OCI-LY1 (cell line): ENCODE measurements at regions not wholly inside any gene's neighbourhood (a gene's known extent, or its start where the extent isn't known, plus 50 kb on each side); places are given as distances from the start of the nearest gene placed in this dataset.

Source experiments
- H2AFZ ChIP-seq: fragments of 200-600 bp; sonication (generic), shearing (Covaris generic); 2 replicates; pipeline ENCODE4 v1.6.0; 2014; ENCODE audit warnings: antibody characterized with exemption, mild to moderate bottlenecking, low read length
- H3F3A ChIP-seq: fragments of 200-600 bp; sonication (generic), shearing (Covaris generic); 2 replicates; pipeline ENCODE4 v1.6.0; 2014; ENCODE audit warnings: mild to moderate bottlenecking, antibody characterized with exemption, low read length, moderate library complexity; ENCODE audit not compliant: insufficient read depth
- H3K27ac ChIP-seq: fragments of 200-600 bp; sonication (generic); 2 replicates; pipeline ENCODE4 v1.5.1; 2014; ENCODE audit warnings: low read length, mixed run types, mild to moderate bottlenecking, low read depth; ENCODE audit not compliant: poor library complexity, severe bottlenecking
- H3K27me3 ChIP-seq: fragments of 200-600 bp; sonication (generic); 2 replicates; pipeline ENCODE4 v1.6.0; 2014; ENCODE audit warnings: antibody characterized with exemption, mild to moderate bottlenecking, low read length, moderate library complexity; ENCODE audit not compliant: insufficient read depth
- H3K36me3 ChIP-seq: fragments of 200-600 bp; sonication (generic); 2 replicates; pipeline ENCODE4 v1.6.1; 2014; ENCODE audit warnings: mild to moderate bottlenecking, antibody characterized with exemption, low read length, moderate library complexity, mixed read lengths; ENCODE audit not compliant: insufficient read depth
- H3K4me1 ChIP-seq: fragments of 200-600 bp; sonication (generic); 2 replicates; pipeline ENCODE4 v1.5.1; 2014; ENCODE audit warnings: mild to moderate bottlenecking, low read length, moderate library complexity; ENCODE audit not compliant: insufficient read depth, severe bottlenecking
- H3K4me2 ChIP-seq: fragments of 200-600 bp; sonication (generic), shearing (Covaris generic); 2 replicates; pipeline ENCODE4 v1.6.1; 2014; ENCODE audit warnings: low read length
- H3K4me3 ChIP-seq: fragments of 200-600 bp; sonication (generic); 2 replicates; pipeline ENCODE4 v1.5.1; 2014; ENCODE audit warnings: low read length, low read depth, mild to moderate bottlenecking, mixed read lengths; ENCODE audit not compliant: poor library complexity, severe bottlenecking
- H3K79me2 ChIP-seq: fragments of 200-600 bp; shearing (Covaris generic); 2 replicates; pipeline ENCODE4 v1.6.1; 2016; ENCODE audit warnings: mixed run types, low read length, mixed read lengths; ENCODE audit not compliant: insufficient read depth
- H3K9ac ChIP-seq: fragments of 200-600 bp; sonication (generic), shearing (Covaris generic); 2 replicates; pipeline ENCODE4 v1.6.1; 2014; ENCODE audit warnings: mild to moderate bottlenecking, low read length, mixed read lengths
- H3K9me2 ChIP-seq: fragments of 200-600 bp; sonication (generic), shearing (Covaris generic); 2 replicates; pipeline ENCODE4 v1.6.1; 2014; ENCODE audit warnings: low read depth, mild to moderate bottlenecking, low read length, mixed read lengths
- H3K9me3 ChIP-seq: fragments of 200-600 bp; shearing (Covaris generic); 2 replicates; pipeline ENCODE4 v1.6.1; 2014; ENCODE audit warnings: low read length, mixed read lengths
- H4K20me1 ChIP-seq: fragments of 200-600 bp; sonication (generic), shearing (Covaris generic); 2 replicates; pipeline ENCODE4 v1.6.0; 2016; ENCODE audit warnings: mild to moderate bottlenecking, low read length; ENCODE audit not compliant: insufficient read depth
- CTCF ChIP-seq: fragments of 200-600 bp; sonication (generic), shearing (Covaris generic); IDR thresholded peaks from 2 replicates; pipeline ENCODE4 v1.5.1; 2017; ENCODE audit warnings: mild to moderate bottlenecking, antibody characterized with exemption, low read length, moderate library complexity, mixed read lengths
- EZH2 ChIP-seq: fragments of 200-600 bp; sonication (generic), shearing (Covaris generic); IDR thresholded peaks from 2 replicates; pipeline ENCODE4 v1.8.0; 2017; ENCODE audit warnings: borderline replicate concordance, mixed run types, mild to moderate bottlenecking, antibody characterized with exemption, low read length, moderate library complexity, mixed read lengths

DNA sequence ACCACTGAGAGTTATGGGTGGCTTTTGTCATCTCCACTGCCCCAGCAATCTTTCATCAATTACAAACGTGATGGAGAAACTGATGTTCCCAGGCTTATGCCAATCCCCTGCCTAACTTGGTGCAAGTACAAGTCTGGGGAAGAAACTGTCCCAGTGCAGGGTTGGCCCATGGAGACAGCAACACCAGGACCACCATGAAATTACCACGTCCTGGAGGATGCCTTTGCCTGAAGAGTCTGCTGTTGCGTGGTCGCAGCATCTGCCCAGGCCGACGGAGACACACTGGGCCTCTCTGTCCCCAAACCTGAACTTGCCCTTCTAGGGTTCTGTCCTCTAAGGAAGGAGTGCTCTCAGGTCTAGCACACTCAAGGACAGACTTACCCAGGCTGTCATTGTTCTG lies 496.8 kb upstream of the RAB6C start:
- no peak overlapping the region for H3K9ac ChIP-seq
- H3K36me3 ChIP-seq = no peaks in the 10 kb centered on the region
- H3K4me2 ChIP-seq = no peak overlapping the region
- H3K4me1 ChIP-seq = no peaks in the 10 kb centered on the region
- H3F3A ChIP-seq = no peaks in the 10 kb centered on the region
- no peaks in the 10 kb centered on the region for H4K20me1 ChIP-seq
- TF ChIP-seq EZH2 (no peak), CTCF (no peak)
- no peak overlapping the region for H2AFZ ChIP-seq
- no peaks in the 10 kb centered on the region for H3K27me3 ChIP-seq
- H3K27ac ChIP-seq = no peak overlapping the region
- H3K79me2 ChIP-seq = no peaks in the 10 kb centered on the region
- H3K9me2 ChIP-seq = no peaks in the 10 kb centered on the region
- no peak overlapping the region for H3K4me3 ChIP-seq
- H3K9me3 ChIP-seq = no peaks in the 10 kb centered on the region

- Histone ChIP-seq H3F3A (no peaks in the 10 kb centered on the region), H3K27me3 (no peaks in the 10 kb centered on the region), H3K9me2 (no peaks in the 10 kb centered on the region), H3K36me3 (no peaks in the 10 kb centered on the region), H3K4me1 (no peaks in the 10 kb centered on the region), H3K27ac (no peak overlapping the region), H3K4me3 (no peak overlapping the region), H4K20me1 (no peaks in the 10 kb centered on the region), H3K9me3 (no peaks in the 10 kb centered on the region), H3K4me2 (no peak overlapping the region), H3K9ac (no peak overlapping the region), H2AFZ (no peak overlapping the region), H3K79me2 (no peaks in the 10 kb centered on the region)
- TF ChIP-seq EZH2 = no peak
- no peak for TF ChIP-seq CTCF
Measured at GRCh38 chr2:129483366-129483765, 496.1 kb upstream of the RAB6C start.

DNA sequence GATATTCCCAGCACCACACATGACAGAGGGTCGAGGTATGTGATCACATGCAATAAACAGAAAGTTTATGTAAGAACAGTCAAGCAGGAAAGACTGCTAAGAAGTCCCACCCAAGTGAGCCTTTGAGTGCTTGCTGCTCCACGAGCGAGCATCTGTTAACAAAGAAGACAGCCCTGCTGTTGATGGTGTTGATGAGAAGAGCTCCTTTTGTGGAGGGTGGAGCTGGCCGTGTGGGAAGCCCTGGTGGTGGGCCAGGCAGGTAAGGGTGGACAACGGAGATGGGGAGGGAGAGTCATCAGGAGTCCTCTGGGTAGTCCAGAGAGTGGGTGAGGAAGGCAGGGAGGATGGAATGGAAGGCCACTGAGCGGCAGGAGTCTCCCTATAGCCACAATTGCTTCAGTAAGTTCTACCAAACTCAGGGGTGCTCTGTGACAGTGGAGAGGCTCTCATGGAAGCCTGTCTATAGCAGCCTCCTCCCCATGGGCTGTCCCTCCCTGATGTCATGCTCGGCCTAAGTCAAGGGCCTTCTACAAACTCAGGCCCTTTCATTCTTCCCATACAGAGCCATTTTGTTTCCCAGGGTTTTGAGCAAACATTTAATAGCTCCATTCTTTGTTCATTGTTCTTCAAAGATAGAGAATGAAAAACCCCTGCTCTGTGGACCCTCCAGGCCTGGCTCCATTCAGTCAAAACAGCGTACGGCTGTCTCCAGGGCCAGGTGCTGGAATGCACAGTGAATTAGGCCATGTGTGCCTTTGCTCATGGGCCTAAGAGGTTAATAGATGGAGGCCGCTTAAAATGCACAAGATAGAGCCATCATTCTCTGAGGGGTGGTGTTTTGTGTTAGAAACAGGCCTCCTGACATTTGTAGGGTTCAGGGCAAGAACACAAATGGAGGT lies 494.2 kb upstream of the RAB6C start:
- H4K20me1 ChIP-seq = no peaks in the 10 kb centered on the region

More for the DNA sequence above, 494.2 kb upstream of the RAB6C start:
- no peaks in the 10 kb centered on the region for H3K9me2 ChIP-seq
- no peaks in the 10 kb centered on the region for H3K36me3 ChIP-seq
- H3K4me3 ChIP-seq = no peak overlapping the region
- H3K27me3 ChIP-seq = no peaks in the 10 kb centered on the region
- H3K4me1 ChIP-seq = no peaks in the 10 kb centered on the region
- no peak overlapping the region for H3K9ac ChIP-seq
- H3K79me2 ChIP-seq = no peaks in the 10 kb centered on the region
- H3F3A ChIP-seq = no peaks in the 10 kb centered on the region
- no peaks in the 10 kb centered on the region for H3K9me3 ChIP-seq
- H3K4me2 ChIP-seq = no peak overlapping the region
- H2AFZ ChIP-seq = no peak overlapping the region
- H3K27ac ChIP-seq = no peak overlapping the region
- no peak for TF ChIP-seq EZH2
- TF ChIP-seq CTCF = no peak
